ENCODE measurements at regions not wholly inside any gene's neighbourhood (a gene's known extent, or its start where the extent isn't known, plus 50 kb on each side); places are given as distances from the start of the nearest gene placed in this dataset.

GRCh38 chr12:41715256-41715655, 429.4 kb downstream of the GXYLT1 start:
- H3K4me3 ChIP-seq (replicated peaks; ENCODE audit: low read depth, low read length): no peak overlapping the region
- no peaks in the 10 kb centered on the region for H3K36me3 ChIP-seq (ENCODE audit: control insufficient read depth, insufficient read depth, low read length)
- TF ChIP-seq, protein P1, sequence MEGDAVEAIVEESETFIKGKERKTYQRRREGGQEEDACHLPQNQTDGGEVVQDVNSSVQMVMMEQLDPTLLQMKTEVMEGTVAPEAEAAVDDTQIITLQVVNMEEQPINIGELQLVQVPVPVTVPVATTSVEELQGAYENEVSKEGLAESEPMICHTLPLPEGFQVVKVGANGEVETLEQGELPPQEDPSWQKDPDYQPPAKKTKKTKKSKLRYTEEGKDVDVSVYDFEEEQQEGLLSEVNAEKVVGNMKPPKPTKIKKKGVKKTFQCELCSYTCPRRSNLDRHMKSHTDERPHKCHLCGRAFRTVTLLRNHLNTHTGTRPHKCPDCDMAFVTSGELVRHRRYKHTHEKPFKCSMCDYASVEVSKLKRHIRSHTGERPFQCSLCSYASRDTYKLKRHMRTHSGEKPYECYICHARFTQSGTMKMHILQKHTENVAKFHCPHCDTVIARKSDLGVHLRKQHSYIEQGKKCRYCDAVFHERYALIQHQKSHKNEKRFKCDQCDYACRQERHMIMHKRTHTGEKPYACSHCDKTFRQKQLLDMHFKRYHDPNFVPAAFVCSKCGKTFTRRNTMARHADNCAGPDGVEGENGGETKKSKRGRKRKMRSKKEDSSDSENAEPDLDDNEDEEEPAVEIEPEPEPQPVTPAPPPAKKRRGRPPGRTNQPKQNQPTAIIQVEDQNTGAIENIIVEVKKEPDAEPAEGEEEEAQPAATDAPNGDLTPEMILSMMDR (IDR thresholded peaks at IDR 0.05; ENCODE audit: insufficient read depth, low read length, poor library complexity, severe bottlenecking): no peak
- H3K27me3 ChIP-seq (replicated peaks; ENCODE audit: control insufficient read depth, insufficient read depth, low read length): no peaks in the 10 kb centered on the region
- no peak for DNase-seq (ENCODE audit: extremely low read depth, insufficient read length)

GRCh38 chr12:41709463-41710285, 435.0 kb downstream of the GXYLT1 start:
- no peak for DNase-seq (ENCODE audit: extremely low read depth, insufficient read length)
- no peaks in the 10 kb centered on the region for H3K27me3 ChIP-seq (replicated peaks; ENCODE audit: control insufficient read depth, insufficient read depth, low read length)
- TF ChIP-seq, protein P1 (IDR thresholded peaks at IDR 0.05; ENCODE audit: insufficient read depth, low read length, poor library complexity, severe bottlenecking): no peak
- H3K4me3 ChIP-seq (replicated peaks; ENCODE audit: low read depth, low read length): no peak overlapping the region
- no peaks in the 10 kb centered on the region for H3K36me3 ChIP-seq (ENCODE audit: control insufficient read depth, insufficient read depth, low read length)

GRCh38 chr12:41709012-41709411, 435.7 kb downstream of the GXYLT1 start:
- DNase-seq (ENCODE audit: extremely low read depth, insufficient read length): no peak
- Histone ChIP-seq H3K4me3 (replicated peaks; ENCODE audit: low read depth, low read length) (no peak overlapping the region), H3K36me3 (ENCODE audit: control insufficient read depth, insufficient read depth, low read length) (no peaks in the 10 kb centered on the region), H3K27me3 (replicated peaks; ENCODE audit: control insufficient read depth, insufficient read depth, low read length) (no peaks in the 10 kb centered on the region)
- TF ChIP-seq, protein P1 (IDR thresholded peaks at IDR 0.05; ENCODE audit: insufficient read depth, low read length, poor library complexity, severe bottlenecking): no peak

GRCh38 chr12:41706376-41706775, 438.3 kb downstream of the GXYLT1 start:
- DNase-seq (ENCODE audit: extremely low read depth, insufficient read length): no peak
- Histone ChIP-seq H3K4me3 (replicated peaks; ENCODE audit: low read depth, low read length) (no peak overlapping the region), H3K36me3 (ENCODE audit: control insufficient read depth, insufficient read depth, low read length) (no peaks in the 10 kb centered on the region), H3K27me3 (replicated peaks; ENCODE audit: control insufficient read depth, insufficient read depth, low read length) (no peaks in the 10 kb centered on the region)
- TF ChIP-seq, protein P1 (IDR thresholded peaks at IDR 0.05; ENCODE audit: insufficient read depth, low read length, poor library complexity, severe bottlenecking): no peak

DNA sequence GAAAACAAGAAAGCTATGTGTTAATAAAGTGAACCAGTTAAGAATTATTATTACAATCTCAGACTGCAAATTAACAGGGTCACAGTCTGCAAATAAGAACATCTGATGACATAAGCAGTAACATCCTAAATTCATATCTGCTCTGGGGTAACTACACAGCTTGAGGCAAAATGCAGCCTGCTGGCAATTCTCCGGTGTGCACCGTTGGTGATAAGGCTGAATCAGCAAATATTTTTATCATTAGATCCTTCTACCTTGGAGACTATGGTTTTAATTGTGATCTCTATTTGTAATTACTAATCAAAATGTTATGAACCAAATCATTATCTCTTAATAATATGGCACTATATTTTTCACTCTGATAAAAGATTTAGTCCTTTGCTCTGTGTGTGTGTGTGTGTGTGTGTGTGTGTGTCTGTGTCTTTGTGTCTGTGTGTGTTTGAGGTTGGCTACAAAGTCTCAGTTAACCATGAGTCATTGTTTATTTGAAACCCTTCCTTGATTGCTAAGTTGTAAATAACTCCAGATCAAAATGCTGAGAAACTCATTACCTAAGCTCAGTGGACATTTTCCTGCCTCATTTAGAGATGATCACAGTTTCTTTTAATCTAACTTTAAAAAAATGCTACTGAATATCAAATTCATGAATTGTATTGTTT, 442.6 kb downstream of the GXYLT1 start:
- Histone ChIP-seq H3K4me3 (replicated peaks; ENCODE audit: low read depth, low read length) (no peak overlapping the region), H3K27me3 (replicated peaks; ENCODE audit: control insufficient read depth, insufficient read depth, low read length) (no peaks in the 10 kb centered on the region), H3K36me3 (ENCODE audit: control insufficient read depth, insufficient read depth, low read length) (no peaks in the 10 kb centered on the region)
- TF ChIP-seq, protein P1 (IDR thresholded peaks at IDR 0.05; ENCODE audit: insufficient read depth, low read length, poor library complexity, severe bottlenecking): no peak
- no peak for DNase-seq (ENCODE audit: extremely low read depth, insufficient read length)
